SK-N-MC (cell line): ENCODE measurements at regions not wholly inside any gene's neighbourhood (a gene's known extent, or its start where the extent isn't known, plus 50 kb on each side); places are given as distances from the start of the nearest gene placed in this dataset.

Experiments
- DNase-seq: peaks from one replicate; pipeline ENCODE4 v3.0.0-alpha.2; 2011; ENCODE audit warnings: low read depth, low spot score
- H3K27ac ChIP-seq: fragments of 200-600 bp; sonication (generic); 2 replicates; pipeline ENCODE4 v1.5.1; 2016; ENCODE audit warnings: mixed run types
- H3K36me3 ChIP-seq: fragments of 200-600 bp; sonication (generic); 2 replicates; pipeline ENCODE4 v1.6.1; 2017; ENCODE audit warnings: antibody characterized with exemption, low read length, mixed read lengths; ENCODE audit not compliant: insufficient read depth
- H3K4me3 ChIP-seq: fragments of 200-600 bp; sonication (generic); 2 replicates; pipeline ENCODE4 v1.5.1; 2016
- H3K9ac ChIP-seq: fragments of 200-600 bp; sonication (generic); 2 replicates; pipeline ENCODE4 v1.8.0; 2017; ENCODE audit warnings: mixed run types, mixed read lengths; ENCODE audit not compliant: insufficient read length
- H3K9me3 ChIP-seq: fragments of 200-600 bp; sonication (generic); 2 replicates; pipeline ENCODE4 v1.6.1; 2017; ENCODE audit warnings: low read depth, mild to moderate bottlenecking, antibody characterized with exemption, low read length, moderate library complexity, mixed read lengths
- EZH2 ChIP-seq: fragments of 200-600 bp; sonication (generic); IDR thresholded peaks from one replicate; pipeline ENCODE4 v1.6.1; 2017; ENCODE audit warnings: antibody characterized with exemption
- FOXP2 ChIP-seq: optimal IDR thresholded peaks from 2 replicates; pipeline ENCODE3; 2011; ENCODE audit warnings: mild to moderate bottlenecking, moderate library complexity; ENCODE audit not compliant: insufficient read depth; ENCODE audit errors: extremely low read length, control extremely low read depth
- POLR2AphosphoS5 ChIP-seq: IDR thresholded peaks from 2 replicates; pipeline ENCODE4 v1.6.1; 2012; ENCODE audit warnings: mild to moderate bottlenecking, low read depth, low read length, borderline replicate concordance

GRCh38 chr2:2698182-2699120 is 367.4 kb upstream of the MYT1L start:
- no peak overlapping the region for H3K4me3 ChIP-seq
- TF ChIP-seq EZH2 (no peak), POLR2AphosphoS5 (no peak), FOXP2 (no peak)
- H3K27ac ChIP-seq: no peak overlapping the region
- no peak for DNase-seq
- no peaks in the 10 kb centered on the region for H3K9me3 ChIP-seq
- no peaks in the 10 kb centered on the region for H3K36me3 ChIP-seq
- no peak overlapping the region for H3K9ac ChIP-seq

- no peak overlapping the region for H3K4me3 ChIP-seq
- no peak for DNase-seq
- TF ChIP-seq FOXP2 (no peak), EZH2 (no peak), POLR2AphosphoS5 (no peak)
These were observed 365.8 kb upstream of the MYT1L start for GRCh38 chr2:2696733-2697455.

GRCh38 chr2:2696325-2696724 is 365.2 kb upstream of the MYT1L start:
- TF ChIP-seq POLR2AphosphoS5 (no peak), EZH2 (no peak), FOXP2 (no peak)
- Histone ChIP-seq H3K27ac (no peak overlapping the region), H3K36me3 (no peaks in the 10 kb centered on the region), H3K9ac (no peak overlapping the region), H3K4me3 (no peak overlapping the region), H3K9me3 (no peaks in the 10 kb centered on the region)
- no peak for DNase-seq

More at GRCh38 chr2:2696733-2697455, 365.8 kb upstream of the MYT1L start:
- H3K9me3 ChIP-seq: no peaks in the 10 kb centered on the region
- H3K36me3 ChIP-seq: no peaks in the 10 kb centered on the region
- H3K9ac ChIP-seq: no peak overlapping the region
- no peak overlapping the region for H3K27ac ChIP-seq

GRCh38 chr2:2694746-2695145 is 363.7 kb upstream of the MYT1L start:
- no peak for DNase-seq
- Histone ChIP-seq H3K9me3 (no peaks in the 10 kb centered on the region), H3K4me3 (no peak overlapping the region), H3K36me3 (no peaks in the 10 kb centered on the region), H3K27ac (no peak overlapping the region), H3K9ac (no peak overlapping the region)
- no peak for TF ChIP-seq EZH2
- TF ChIP-seq POLR2AphosphoS5: no peak
- no peak for TF ChIP-seq FOXP2

- no peak overlapping the region for H3K4me3 ChIP-seq
- no peak overlapping the region for H3K9ac ChIP-seq
- no peak overlapping the region for H3K27ac ChIP-seq
- H3K36me3 ChIP-seq: no peaks in the 10 kb centered on the region
- no peak for DNase-seq
- TF ChIP-seq FOXP2 (no peak), EZH2 (no peak), POLR2AphosphoS5 (no peak)
- no peaks in the 10 kb centered on the region for H3K9me3 ChIP-seq
These were observed 361.7 kb upstream of the MYT1L start for GRCh38 chr2:2692599-2693389.

- Histone ChIP-seq H3K4me3 (no peak overlapping the region), H3K9ac (no peak overlapping the region), H3K36me3 (no peaks in the 10 kb centered on the region), H3K9me3 (no peaks in the 10 kb centered on the region), H3K27ac (no peak overlapping the region)
- DNase-seq: no peak
- TF ChIP-seq EZH2 (no peak), FOXP2 (no peak), POLR2AphosphoS5 (no peak)
These were observed 360.3 kb upstream of the MYT1L start for GRCh38 chr2:2691419-2691818.

- TF ChIP-seq POLR2AphosphoS5 (no peak), EZH2 (no peak), FOXP2 (no peak)
- no peak overlapping the region for H3K27ac ChIP-seq
These were observed 359.9 kb upstream of the MYT1L start for GRCh38 chr2:2690985-2691384.

GRCh38 chr2:2689306-2689705 is 358.2 kb upstream of the MYT1L start:
- TF ChIP-seq EZH2 (no peak), POLR2AphosphoS5 (no peak), FOXP2 (no peak)
- DNase-seq: no peak

More at GRCh38 chr2:2690985-2691384, 359.9 kb upstream of the MYT1L start:
- Histone ChIP-seq H3K9ac (no peak overlapping the region), H3K4me3 (no peak overlapping the region), H3K36me3 (no peaks in the 10 kb centered on the region), H3K9me3 (no peaks in the 10 kb centered on the region)
- no peak for DNase-seq

More at GRCh38 chr2:2689306-2689705, 358.2 kb upstream of the MYT1L start:
- H3K9ac ChIP-seq: no peak overlapping the region
- no peak overlapping the region for H3K27ac ChIP-seq
- no peak overlapping the region for H3K4me3 ChIP-seq
- no peaks in the 10 kb centered on the region for H3K9me3 ChIP-seq
- no peaks in the 10 kb centered on the region for H3K36me3 ChIP-seq
